Activated T-cell treated with anti-CD3 and anti-CD28 coated beads for 1 hour (primary cell): ENCODE measurements at regions not wholly inside any gene's neighbourhood (a gene's known extent, or its start where the extent isn't known, plus 50 kb on each side); places are given as distances from the start of the nearest gene placed in this dataset.
"Not testable (repeated sequence)": the region's sequence is repeated elsewhere in the genome, so short reads cannot be mapped to it uniquely, and the experiment has no call there.

Source experiments
- DNase-seq: peaks from one replicate; pipeline ENCODE4 v3.0.0-alpha.2; 2020; ENCODE audit warnings: low read depth

DNA sequence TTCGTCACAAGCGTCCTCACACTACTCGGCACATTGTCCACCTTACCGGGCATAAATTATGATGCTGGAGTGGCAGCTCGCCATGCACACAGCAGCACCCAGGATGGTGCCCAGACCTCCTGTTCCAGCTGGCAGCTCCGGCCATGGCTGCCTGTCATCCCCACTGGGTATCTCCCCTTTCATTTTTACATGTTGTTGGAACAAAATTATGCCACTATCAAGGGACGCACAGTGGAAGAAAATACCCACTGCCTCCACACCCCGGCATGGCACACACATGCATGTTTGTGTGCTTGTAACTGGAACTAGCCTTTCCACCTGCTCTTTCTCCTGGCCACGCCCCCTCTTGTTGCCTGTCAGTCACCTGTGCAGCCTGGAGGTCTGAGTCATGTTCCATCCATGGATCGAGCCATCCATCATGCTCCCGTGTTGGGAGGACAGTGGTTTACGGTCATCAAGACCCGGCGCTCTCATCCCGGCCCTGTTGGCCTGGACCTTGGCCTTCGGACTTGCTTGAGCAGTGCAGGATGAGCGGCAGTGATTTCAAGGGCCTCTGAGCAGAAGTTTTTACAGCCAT, 1069.6 kb downstream of the BRD1 start:
- DNase-seq, result no peak

GRCh38 chr22:48757581-48757980, 1070.1 kb downstream of the BRD1 start:
- DNase-seq, result no peak

- not testable (repeated sequence) for DNase-seq
Observed at GRCh38 chr22:48757135-48757534, 1070.5 kb downstream of the BRD1 start.

- DNase-seq, result no peak
Observed at GRCh38 chr22:48756146-48757111, 1071.2 kb downstream of the BRD1 start.

DNA sequence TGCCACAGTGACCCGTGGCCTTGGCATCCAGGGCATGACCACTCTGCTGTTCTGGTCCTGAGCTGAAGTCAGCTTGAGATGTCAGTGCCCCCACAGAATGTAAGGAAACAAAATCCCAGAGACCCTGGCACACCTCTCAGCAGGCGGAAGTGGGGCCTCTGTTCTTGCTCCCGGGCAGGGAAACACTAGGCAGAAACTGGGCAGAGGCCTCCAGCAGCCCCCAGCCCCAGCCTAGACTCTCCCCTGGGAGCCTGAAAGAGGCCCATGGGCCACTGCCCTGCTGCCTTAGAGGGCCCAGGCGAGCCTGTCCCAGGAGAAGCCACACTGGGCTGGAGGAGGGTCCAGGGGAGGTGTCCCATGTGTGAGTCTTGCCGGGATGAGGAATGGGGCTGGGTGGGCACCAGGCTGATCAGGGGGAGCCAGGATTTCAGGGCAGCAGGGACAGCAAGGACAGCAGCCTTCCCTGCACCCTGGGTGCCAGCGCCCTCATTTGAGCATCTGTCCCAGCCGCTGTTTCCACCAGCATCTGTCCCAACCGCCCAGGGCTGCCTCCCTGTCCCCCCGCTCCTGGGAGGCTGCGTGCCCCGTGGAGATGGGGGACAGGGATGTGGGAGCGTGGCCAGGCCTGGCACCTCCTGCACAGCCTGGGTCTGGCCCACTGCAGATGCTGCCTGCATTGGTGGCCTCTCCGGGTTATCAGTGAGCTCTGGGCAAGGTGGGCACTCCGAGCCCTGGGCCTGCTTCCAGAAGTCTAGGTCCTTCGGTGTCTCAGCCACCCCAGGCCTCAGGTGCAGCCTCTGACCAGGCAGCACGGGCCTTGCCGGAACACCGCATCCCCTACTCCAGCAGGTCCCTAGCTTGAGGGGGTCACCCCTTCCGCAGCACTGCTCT, 1072.4 kb downstream of the BRD1 start:
- DNase-seq, result no peak

GRCh38 chr22:48754611-48755058, 1073.0 kb downstream of the BRD1 start:
- DNase-seq, result no peak

- DNase-seq, result no peak
Observed at GRCh38 chr22:48753752-48754517, 1073.7 kb downstream of the BRD1 start.

DNA sequence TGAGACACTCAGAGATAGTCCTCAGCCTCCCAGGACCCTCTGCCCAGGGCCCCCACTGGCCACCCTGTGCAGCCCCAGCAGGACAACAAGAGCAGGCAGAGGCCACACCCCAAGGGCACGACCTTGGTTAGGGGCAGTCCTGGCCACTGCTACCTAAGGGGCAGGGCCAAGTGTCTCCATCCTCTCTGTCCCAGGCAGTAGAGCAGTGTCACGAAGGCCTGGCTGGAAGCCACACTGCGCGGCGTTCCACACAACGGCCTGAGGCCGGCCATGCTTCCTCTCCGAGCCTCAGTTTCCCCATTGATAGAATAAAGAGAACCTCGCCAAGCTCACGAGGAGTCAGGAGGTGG, 1074.3 kb downstream of the BRD1 start:
- DNase-seq, result no peak

- DNase-seq, result no peak
Observed at GRCh38 chr22:48752451-48753380, 1075.0 kb downstream of the BRD1 start.

DNA sequence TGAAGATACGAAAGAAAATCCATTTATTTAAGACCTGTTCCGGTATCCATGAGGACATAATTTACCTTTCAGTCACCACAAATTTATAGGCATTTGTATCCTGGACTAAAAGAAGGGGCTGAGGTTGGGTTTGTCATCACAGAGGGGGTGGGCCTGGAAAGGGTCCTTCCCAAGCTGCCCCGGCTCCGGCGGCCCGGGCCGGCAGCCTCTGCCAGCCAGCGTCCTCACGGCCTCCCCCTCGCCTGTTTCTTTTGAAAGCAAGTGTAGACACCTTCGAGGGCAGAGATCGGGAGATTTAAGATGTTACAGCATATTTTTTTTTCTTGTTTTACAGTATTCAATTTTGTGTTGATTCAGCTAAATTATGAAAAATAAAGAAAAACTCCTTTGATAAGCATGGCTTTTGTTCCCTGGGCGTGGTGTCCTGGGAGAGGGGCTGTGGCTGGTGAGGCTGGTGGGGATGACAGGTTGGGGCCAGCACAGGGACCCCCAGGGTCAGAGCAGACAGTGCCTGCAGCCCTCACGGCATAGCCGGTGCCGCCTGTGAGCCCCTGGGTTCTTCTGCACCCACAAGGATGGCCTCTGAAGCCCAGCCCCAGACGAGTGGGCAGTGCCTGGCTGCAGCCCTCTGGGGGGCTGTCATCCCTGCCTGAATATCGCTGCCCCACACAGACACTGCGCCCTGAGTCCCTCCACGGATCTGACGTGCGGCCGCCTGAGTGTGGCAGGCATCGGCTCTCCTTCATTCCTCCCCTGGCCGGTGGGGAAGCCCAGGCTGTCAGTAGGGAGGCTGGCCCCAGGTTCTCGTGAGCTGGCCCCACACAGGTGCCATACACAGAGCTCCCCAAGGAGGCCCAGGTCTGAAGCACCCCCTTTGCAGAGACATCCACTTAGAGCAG, 1075.9 kb downstream of the BRD1 start:
- DNase-seq, result no peak

- no peak for DNase-seq
Observed at GRCh38 chr22:48750826-48751440, 1076.7 kb downstream of the BRD1 start.

GRCh38 chr22:48750282-48750681, 1077.4 kb downstream of the BRD1 start:
- no peak for DNase-seq

- no peak for DNase-seq
Observed at GRCh38 chr22:48749555-48750227, 1078.0 kb downstream of the BRD1 start.

DNA sequence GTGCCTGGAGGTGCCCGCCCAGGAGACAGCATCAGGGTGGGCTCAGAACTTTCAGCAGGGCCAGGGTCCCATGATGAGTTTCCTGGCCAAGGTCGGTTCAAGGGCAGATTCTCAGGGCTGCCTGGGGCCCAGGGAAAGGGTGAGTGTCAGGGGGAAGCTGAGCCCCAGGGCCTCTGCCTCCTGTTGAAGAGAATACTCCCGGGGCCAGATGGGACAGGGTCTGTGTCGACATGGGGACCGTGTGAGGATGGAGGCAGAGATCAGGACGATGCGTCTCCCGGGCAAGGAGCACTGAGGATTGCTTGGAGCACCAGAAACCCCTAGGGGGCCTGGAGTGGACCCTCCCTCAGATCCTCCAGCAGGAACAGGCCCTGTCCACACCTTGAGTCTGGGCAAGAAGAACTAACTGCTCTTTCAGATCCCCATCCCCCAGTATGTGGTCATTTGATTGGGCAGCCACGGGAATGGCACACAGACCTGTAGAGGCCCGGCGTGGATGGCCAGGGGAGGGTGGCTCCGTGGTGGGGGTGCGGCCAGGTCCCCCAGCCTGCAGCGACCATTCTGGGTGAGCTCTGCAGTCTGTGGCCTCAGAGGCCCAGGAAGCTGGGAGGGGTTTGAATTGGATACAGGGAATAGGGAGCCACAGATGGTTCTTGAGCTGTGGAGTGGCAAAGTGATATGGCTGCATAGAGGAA, 1078.7 kb downstream of the BRD1 start:
- no peak for DNase-seq

- DNase-seq, result no peak
Observed at GRCh38 chr22:48748113-48748859, 1079.4 kb downstream of the BRD1 start.

DNA sequence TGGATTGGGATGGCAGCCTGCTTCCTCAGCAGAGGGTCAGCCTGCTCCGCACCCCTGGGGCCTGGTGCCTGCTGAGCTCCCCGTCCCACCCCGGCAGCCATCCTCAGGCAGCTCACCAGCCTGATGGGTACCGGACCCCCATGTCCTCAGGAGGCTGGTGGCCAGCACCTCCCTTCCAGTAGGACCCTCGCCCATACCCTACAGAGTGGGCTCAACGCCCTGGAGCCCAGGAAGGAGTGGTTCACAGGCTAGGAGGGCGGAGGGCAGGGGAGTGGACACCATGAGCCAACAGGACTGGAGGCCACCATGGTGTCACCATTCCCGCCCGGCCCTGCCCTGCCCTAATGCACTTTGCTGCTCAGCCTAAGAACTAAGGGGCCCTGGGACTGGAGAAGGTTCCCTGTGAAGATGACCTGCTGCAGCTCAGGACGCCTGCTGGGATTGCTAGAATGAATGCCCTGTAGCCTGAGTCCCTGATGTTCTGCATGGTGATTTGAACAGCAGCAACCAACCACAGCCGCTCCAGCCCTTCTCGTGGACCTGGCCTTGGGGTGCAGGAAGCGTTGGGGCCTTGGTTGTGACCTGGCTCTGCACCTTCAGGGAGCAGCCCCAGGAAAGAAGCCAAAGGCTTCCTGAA, 1080.8 kb downstream of the BRD1 start:
- DNase-seq, result no peak
